Jurkat, Clone E6-1 (cell line): ENCODE measurements at regions not wholly inside any gene's neighbourhood (a gene's known extent, or its start where the extent isn't known, plus 50 kb on each side); places are given as distances from the start of the nearest gene placed in this dataset.
"Not testable (repeated sequence)": the region's sequence is repeated elsewhere in the genome, so short reads cannot be mapped to it uniquely, and the experiment has no call there.

Experiments used
- DNase-seq: peaks from one replicate; pipeline ENCODE4 v3.0.0-alpha.2; 2011; ENCODE audit warnings: low read depth, low spot score
- H3K4me3 ChIP-seq: 2 replicates; pipeline ENCODE4 v1.5.1; 2011; ENCODE audit warnings: mild to moderate bottlenecking, low read length, control low read depth, moderate library complexity

- no peak for DNase-seq
Observed at GRCh38 chr1:184170719-184171118, 119.2 kb downstream of the TSEN15 start.

GRCh38 chr1:184176058-184176457, 124.5 kb downstream of the TSEN15 start:
- no peak for DNase-seq
- H3K4me3 ChIP-seq = no peak overlapping the region

More at GRCh38 chr1:184170719-184171118, 119.2 kb downstream of the TSEN15 start:
- H3K4me3 ChIP-seq = no peak overlapping the region

GRCh38 chr1:184181044-184181443, 129.5 kb downstream of the TSEN15 start:
- H3K4me3 ChIP-seq = no peak overlapping the region
- no peak for DNase-seq

- H3K4me3 ChIP-seq = no peak overlapping the region
- DNase-seq = no peak
Observed at GRCh38 chr1:184183919-184184318, 132.4 kb downstream of the TSEN15 start.

GRCh38 chr1:184184614-184185013, 133.1 kb downstream of the TSEN15 start:
- DNase-seq, H3K4me3 ChIP-seq: not testable (repeated sequence)

GRCh38 chr1:184185347-184185746, 133.8 kb downstream of the TSEN15 start:
- H3K4me3 ChIP-seq = no peak overlapping the region
- no peak for DNase-seq

- DNase-seq = no peak
- no peak overlapping the region for H3K4me3 ChIP-seq
Observed at GRCh38 chr1:184186167-184186566, 134.6 kb downstream of the TSEN15 start.

GRCh38 chr1:184187097-184187496, 135.6 kb downstream of the TSEN15 start:
- DNase-seq = no peak
- H3K4me3 ChIP-seq = no peak overlapping the region

GRCh38 chr1:184188037-184188436, 136.5 kb downstream of the TSEN15 start:
- no peak for DNase-seq
- H3K4me3 ChIP-seq = no peak overlapping the region

GRCh38 chr1:184189361-184189760, 137.8 kb downstream of the TSEN15 start:
- no peak for DNase-seq
- no peak overlapping the region for H3K4me3 ChIP-seq

GRCh38 chr1:184190616-184191015, 139.1 kb downstream of the TSEN15 start:
- DNase-seq = no peak
- no peak overlapping the region for H3K4me3 ChIP-seq

- DNase-seq = no peak
- H3K4me3 ChIP-seq = no peak overlapping the region
Observed at GRCh38 chr1:184191181-184191621, 139.7 kb downstream of the TSEN15 start.

- DNase-seq = no peak
- H3K4me3 ChIP-seq = no peak overlapping the region
Observed at GRCh38 chr1:184192796-184193195, 141.3 kb downstream of the TSEN15 start.

GRCh38 chr1:184193451-184193850, 141.9 kb downstream of the TSEN15 start:
- no peak overlapping the region for H3K4me3 ChIP-seq
- DNase-seq = no peak

GRCh38 chr1:184194236-184194635, 142.7 kb downstream of the TSEN15 start:
- no peak for DNase-seq
- no peak overlapping the region for H3K4me3 ChIP-seq

- DNase-seq, H3K4me3 ChIP-seq: not testable (repeated sequence)
Observed at GRCh38 chr1:184195722-184196121, 144.2 kb downstream of the TSEN15 start.

- DNase-seq = no peak
- H3K4me3 ChIP-seq = no peak overlapping the region
Observed at GRCh38 chr1:184197831-184198230, 146.3 kb downstream of the TSEN15 start.

- no peak for DNase-seq
- no peak overlapping the region for H3K4me3 ChIP-seq
Observed at GRCh38 chr1:184199036-184199435, 147.5 kb downstream of the TSEN15 start.

GRCh38 chr1:184199438-184200085, 148.0 kb downstream of the TSEN15 start:
- no peak overlapping the region for H3K4me3 ChIP-seq
- no peak for DNase-seq

- H3K4me3 ChIP-seq = no peak overlapping the region
- no peak for DNase-seq
Observed at GRCh38 chr1:184208622-184209021, 157.1 kb downstream of the TSEN15 start.

GRCh38 chr1:184210031-184210430, 158.5 kb downstream of the TSEN15 start:
- DNase-seq = no peak
- H3K4me3 ChIP-seq = no peak overlapping the region
